BLaER1 (cell line): ENCODE measurements at regions not wholly inside any gene's neighbourhood (a gene's known extent, or its start where the extent isn't known, plus 50 kb on each side); places are given as distances from the start of the nearest gene placed in this dataset.

Experiments
- H3K27ac ChIP-seq: shearing (Covaris generic); formaldehyde crosslinking; 2 replicates; pipeline ENCODE4 v1.8.1; 2022
- H3K27me3 ChIP-seq: shearing (Covaris generic); formaldehyde crosslinking; 2 replicates; pipeline ENCODE4 v1.8.1; 2022
- H3K36me3 ChIP-seq: shearing (Covaris generic); formaldehyde crosslinking; 2 replicates; pipeline ENCODE4 v1.8.1; 2022
- H3K4me1 ChIP-seq: shearing (Covaris generic); formaldehyde crosslinking; 2 replicates; pipeline ENCODE4 v1.8.1; 2022
- H3K4me2 ChIP-seq: shearing (Covaris generic); formaldehyde crosslinking; 2 replicates; pipeline ENCODE4 v1.8.1; 2022
- H3K4me3 ChIP-seq: shearing (Covaris generic); formaldehyde crosslinking; 2 replicates; pipeline ENCODE4 v1.8.1; 2022
- H3K9ac ChIP-seq: shearing (Covaris generic); formaldehyde crosslinking; 2 replicates; pipeline ENCODE4 v1.8.1; 2022
- H3K9me3 ChIP-seq: shearing (Covaris generic); formaldehyde crosslinking; 2 replicates; pipeline ENCODE4 v1.8.1; 2022
- H4K20me1 ChIP-seq: shearing (Covaris generic); formaldehyde crosslinking; 2 replicates; pipeline ENCODE4 v1.8.1; 2022
- Cebpa-rat ChIP-seq: shearing (Covaris generic); IDR thresholded peaks from 2 replicates; pipeline ENCODE4 v1.8.1; 2022

DNA sequence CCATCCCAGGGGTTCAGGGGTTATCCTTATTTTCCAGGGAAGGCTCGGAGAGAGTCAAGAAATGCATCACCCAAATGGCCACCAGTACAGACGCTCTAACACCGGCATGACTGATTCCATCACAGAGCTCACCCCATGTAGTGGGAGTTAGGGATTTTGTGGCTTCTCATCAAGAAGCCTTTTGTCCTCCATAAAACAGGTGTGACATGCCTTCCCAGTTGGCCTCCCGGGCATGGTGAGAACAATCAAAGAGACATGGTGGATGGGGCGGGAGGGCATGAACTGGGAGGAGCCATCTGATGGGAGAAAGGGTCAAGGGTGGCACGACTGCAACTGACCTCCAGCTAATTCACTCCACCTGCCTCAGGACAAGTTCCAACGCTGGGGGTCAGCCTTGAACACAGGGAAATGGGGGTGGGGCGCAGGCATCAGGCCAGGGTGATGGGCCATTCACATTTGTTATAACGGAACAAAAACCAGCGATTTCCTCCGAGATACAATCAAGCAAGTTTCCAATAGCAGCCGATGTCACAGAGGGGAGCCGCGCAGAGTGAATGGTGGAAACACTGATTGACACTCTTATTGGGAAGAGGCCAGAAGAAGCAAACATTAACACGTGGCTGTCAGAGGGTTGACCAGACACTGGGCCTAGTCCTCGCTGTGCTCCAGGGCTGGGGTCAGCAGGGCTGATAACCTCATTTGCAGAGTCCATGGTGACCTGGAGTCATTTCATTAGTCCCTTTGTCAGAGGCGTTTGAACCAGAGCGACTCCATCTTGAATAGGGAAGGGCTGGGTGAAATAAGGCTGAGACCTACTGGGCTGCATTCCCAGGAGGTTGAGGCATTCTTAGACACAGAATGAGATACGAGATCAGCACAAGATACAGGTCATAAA lies 80.5 kb upstream of the HPCAL1 start:
- H4K20me1 ChIP-seq: no peaks in the 10 kb centered on the region
- no peaks in the 10 kb centered on the region for H3K9me3 ChIP-seq
- no peak overlapping the region for H3K4me3 ChIP-seq
- no peak overlapping the region for H3K4me2 ChIP-seq
- no peak for TF ChIP-seq Cebpa-rat
- no peak overlapping the region for H3K27ac ChIP-seq
- H3K27me3 ChIP-seq: no peaks in the 10 kb centered on the region
- H3K36me3 ChIP-seq: no peaks in the 10 kb centered on the region
- H3K4me1 ChIP-seq: peaks cover 17% of the 10 kb centered on the region
- no peak overlapping the region for H3K9ac ChIP-seq

DNA sequence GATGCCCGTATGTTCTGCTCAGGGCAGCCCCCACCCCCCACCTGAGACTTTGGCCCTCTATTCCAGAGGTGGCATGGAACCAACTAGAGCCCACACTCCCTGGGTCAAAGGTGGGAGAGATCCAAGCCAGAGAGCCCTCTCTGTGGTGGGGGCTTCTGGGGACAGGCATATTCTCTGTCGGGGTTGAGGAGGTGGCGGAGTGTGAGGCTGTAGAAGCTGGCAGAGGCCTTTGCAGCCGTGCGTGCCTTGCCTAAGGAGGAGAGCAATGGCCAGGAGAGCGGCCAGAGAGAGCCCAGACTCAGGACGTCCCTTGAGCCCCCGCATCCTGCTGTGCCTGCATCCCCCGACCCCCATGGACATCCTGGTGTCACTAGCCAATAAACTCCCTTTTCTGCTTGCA lies 79.2 kb upstream of the HPCAL1 start:
- Histone ChIP-seq H3K4me1 (peaks cover 23% of the 10 kb centered on the region), H3K4me2 (no peak overlapping the region), H3K36me3 (no peaks in the 10 kb centered on the region), H3K9ac (no peak overlapping the region), H3K9me3 (no peaks in the 10 kb centered on the region), H3K27me3 (no peaks in the 10 kb centered on the region), H3K27ac (no peak overlapping the region), H4K20me1 (no peaks in the 10 kb centered on the region), H3K4me3 (no peak overlapping the region)
- TF ChIP-seq Cebpa-rat: no peak

DNA sequence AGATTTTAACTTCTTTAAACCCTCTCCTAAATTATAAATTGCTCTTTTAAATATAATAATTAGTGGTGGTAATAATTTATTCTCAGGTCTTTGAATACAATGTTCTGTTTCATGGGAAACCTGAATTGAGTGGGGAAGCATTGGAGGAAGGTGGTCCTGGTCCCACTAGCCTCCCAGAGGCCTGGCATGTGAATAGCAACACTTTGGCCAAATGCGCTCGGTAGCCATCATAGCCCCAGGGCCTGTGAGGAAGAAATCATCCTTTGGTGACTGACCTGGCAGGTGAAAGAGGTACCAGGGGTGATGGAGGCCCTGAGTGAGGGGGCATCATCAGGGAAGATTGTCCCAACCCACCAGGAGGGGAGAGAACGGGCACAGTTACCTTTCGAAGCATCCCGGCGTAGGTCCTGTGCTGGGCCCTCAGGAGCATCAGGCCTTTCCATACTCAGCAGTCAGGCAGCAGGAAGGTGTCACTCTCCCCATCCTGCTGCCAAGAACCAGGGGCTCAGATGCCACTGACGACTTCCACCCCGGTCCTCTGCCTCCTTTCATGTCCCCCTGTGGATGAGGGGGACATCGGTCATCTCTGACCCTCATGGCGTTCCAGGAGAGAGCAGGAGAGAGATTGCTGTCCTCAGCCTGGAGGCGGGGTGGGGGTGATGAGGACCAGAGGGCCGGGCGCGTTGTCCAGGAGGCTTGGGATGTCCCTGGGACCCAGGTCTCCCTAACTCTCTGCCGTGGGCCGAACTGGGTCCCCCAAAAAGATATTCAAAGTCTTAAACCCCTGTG lies 78.6 kb upstream of the HPCAL1 start:
- no peak overlapping the region for H3K4me2 ChIP-seq
- no peaks in the 10 kb centered on the region for H3K9me3 ChIP-seq
- no peak overlapping the region for H3K4me3 ChIP-seq
- no peaks in the 10 kb centered on the region for H3K36me3 ChIP-seq
- TF ChIP-seq Cebpa-rat: no peak
- H3K4me1 ChIP-seq: peaks cover 20% of the 10 kb centered on the region
- no peak overlapping the region for H3K27ac ChIP-seq
- no peaks in the 10 kb centered on the region for H4K20me1 ChIP-seq
- no peak overlapping the region for H3K9ac ChIP-seq
- H3K27me3 ChIP-seq: no peaks in the 10 kb centered on the region

- H3K4me3 ChIP-seq: no peak overlapping the region
- no peak overlapping the region for H3K27ac ChIP-seq
- H3K27me3 ChIP-seq: no peaks in the 10 kb centered on the region
- H3K4me2 ChIP-seq: no peak overlapping the region
- H3K36me3 ChIP-seq: no peaks in the 10 kb centered on the region
- no peak overlapping the region for H3K9ac ChIP-seq
- H4K20me1 ChIP-seq: no peaks in the 10 kb centered on the region
- H3K9me3 ChIP-seq: no peaks in the 10 kb centered on the region
- TF ChIP-seq Cebpa-rat: no peak
- peaks cover 16% of the 10 kb centered on the region for H3K4me1 ChIP-seq
Measured at GRCh38 chr2:10224734-10225133, 78.0 kb upstream of the HPCAL1 start.

- H3K4me3 ChIP-seq: no peak overlapping the region
- no peaks in the 10 kb centered on the region for H3K9me3 ChIP-seq
- H3K27me3 ChIP-seq: no peaks in the 10 kb centered on the region
- no peak overlapping the region for H3K4me2 ChIP-seq
- H3K36me3 ChIP-seq: no peaks in the 10 kb centered on the region
- TF ChIP-seq Cebpa-rat: no peak
- H4K20me1 ChIP-seq: no peaks in the 10 kb centered on the region
- no peak overlapping the region for H3K9ac ChIP-seq
- no peak overlapping the region for H3K27ac ChIP-seq
- H3K4me1 ChIP-seq: peaks cover 16% of the 10 kb centered on the region
Measured at GRCh38 chr2:10225291-10226037, 77.2 kb upstream of the HPCAL1 start.

DNA sequence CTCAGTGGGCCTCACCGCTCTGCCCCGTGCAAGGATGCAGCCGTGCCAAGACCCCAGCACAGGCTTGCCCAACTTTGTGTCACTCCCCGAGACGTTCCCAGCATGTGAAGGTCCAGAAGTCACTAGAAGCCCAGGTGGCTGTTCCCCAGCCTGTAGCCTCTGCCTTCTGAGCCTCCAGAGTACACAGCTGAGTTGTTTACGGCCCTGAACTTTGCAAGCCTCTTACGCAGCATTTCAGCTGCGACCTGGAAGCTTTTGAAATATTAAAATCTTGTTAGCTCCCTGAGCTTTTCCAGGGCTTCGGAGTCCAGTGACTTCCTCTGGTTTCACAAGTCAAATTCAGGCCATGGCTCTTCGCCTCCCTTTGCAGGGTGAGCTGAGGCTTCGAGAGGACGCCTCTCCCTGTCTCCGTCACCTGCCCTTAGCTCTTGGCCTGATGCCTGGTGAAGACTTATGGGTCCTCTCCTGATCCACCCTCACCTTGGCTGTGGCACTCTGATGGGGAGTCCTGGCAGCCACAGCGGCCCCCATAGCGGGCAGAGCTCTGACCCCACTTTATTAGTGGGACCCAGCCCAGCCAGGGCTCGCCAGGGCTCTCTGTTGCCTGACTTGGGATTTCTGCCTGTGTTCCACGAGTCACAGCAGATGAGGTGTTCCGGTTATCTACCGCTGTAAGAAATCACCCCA lies 76.5 kb upstream of the HPCAL1 start:
- H3K9ac ChIP-seq: no peak overlapping the region
- no peaks in the 10 kb centered on the region for H4K20me1 ChIP-seq

DNA sequence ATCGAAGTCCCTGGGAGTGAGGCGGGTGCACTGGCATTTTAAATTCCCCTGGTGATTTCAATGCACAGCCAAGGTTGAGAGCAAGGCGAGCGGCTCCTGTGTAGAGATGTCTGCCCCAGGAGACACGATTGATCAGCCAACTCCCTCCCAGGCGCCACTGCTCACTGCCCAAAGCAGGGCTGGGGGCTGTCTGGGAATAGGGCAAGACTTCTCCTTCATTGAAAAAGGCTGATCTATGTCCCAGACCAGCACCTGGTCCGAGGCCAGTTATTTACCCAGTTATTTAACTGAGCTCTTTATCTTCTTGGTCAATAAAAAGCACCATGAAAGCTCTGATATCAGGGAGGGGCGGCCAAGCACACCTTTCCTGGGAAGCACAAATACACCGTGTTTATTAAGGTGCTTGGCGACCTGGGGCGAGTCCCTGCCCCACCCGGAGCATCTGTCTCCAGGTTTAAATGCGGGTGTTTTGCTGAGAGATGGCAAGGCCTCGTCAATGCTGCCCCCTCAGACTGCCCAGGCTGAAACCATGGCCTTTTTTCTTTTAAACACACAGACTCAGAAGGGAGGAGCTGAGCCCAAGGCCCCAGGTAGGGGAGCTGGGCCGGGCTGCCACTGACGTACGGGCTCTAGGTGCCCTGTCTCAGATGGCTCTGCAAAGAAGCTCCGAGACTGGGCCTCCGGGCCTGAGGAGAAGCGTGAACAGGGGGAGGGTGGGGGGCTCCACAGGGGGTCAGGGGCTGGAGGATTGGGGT lies 73.9 kb upstream of the HPCAL1 start:
- H3K4me2 ChIP-seq: no peak overlapping the region
- H3K27ac ChIP-seq: no peak overlapping the region
- TF ChIP-seq Cebpa-rat: no peak
- no peaks in the 10 kb centered on the region for H3K36me3 ChIP-seq
- no peaks in the 10 kb centered on the region for H4K20me1 ChIP-seq
- no peak overlapping the region for H3K4me3 ChIP-seq
- peaks cover 16% of the 10 kb centered on the region for H3K4me1 ChIP-seq
- no peaks in the 10 kb centered on the region for H3K9me3 ChIP-seq
- H3K27me3 ChIP-seq: no peaks in the 10 kb centered on the region
- H3K9ac ChIP-seq: no peak overlapping the region

More for the DNA sequence above, 76.5 kb upstream of the HPCAL1 start:
- H3K4me2 ChIP-seq: no peak overlapping the region
- H3K4me3 ChIP-seq: no peak overlapping the region
- no peak for TF ChIP-seq Cebpa-rat
- H3K4me1 ChIP-seq: peaks cover 16% of the 10 kb centered on the region
- H3K27me3 ChIP-seq: no peaks in the 10 kb centered on the region
- H3K36me3 ChIP-seq: no peaks in the 10 kb centered on the region
- no peak overlapping the region for H3K27ac ChIP-seq
- H3K9me3 ChIP-seq: no peaks in the 10 kb centered on the region

GRCh38 chr2:10229462-10230099 lies 73.1 kb upstream of the HPCAL1 start:
- Histone ChIP-seq H3K4me3 (no peak overlapping the region), H3K4me2 (no peak overlapping the region), H4K20me1 (no peaks in the 10 kb centered on the region), H3K36me3 (no peaks in the 10 kb centered on the region), H3K27ac (no peak overlapping the region), H3K9me3 (no peaks in the 10 kb centered on the region), H3K4me1 (peaks cover 22% of the 10 kb centered on the region), H3K9ac (no peak overlapping the region), H3K27me3 (no peaks in the 10 kb centered on the region)
- TF ChIP-seq Cebpa-rat: no peak
